Esophagus muscularis mucosa (tissue), 4 donors: ENCODE measurements at regions not wholly inside any gene's neighbourhood (a gene's known extent, or its start where the extent isn't known, plus 50 kb on each side); places are given as distances from the start of the nearest gene placed in this dataset.
"Not testable (repeated sequence)": the region's sequence is repeated elsewhere in the genome, so short reads cannot be mapped to it uniquely, and the experiment has no call there.

ENCODE experiments used
- DNase-seq: peaks from one replicate; pipeline ENCODE4 v3.0.0-alpha.2; 2017; ENCODE audit errors: extremely low spot score
- H3K27ac ChIP-seq, 4 donors: fragments of 200-600 bp; sonication (generic); replicated peaks in 1 of 4; 1 replicate in 3 of 4; 2 replicates in 1 of 4; pipeline ENCODE4 v1.5.1; 2016 to 2019; ENCODE audit warnings: mild to moderate bottlenecking in 1 of 4
- H3K27me3 ChIP-seq, 4 donors: fragments of 200-600 bp; sonication (generic); one replicate each; pipeline versions ENCODE4 v1.5.1 to v1.6.0; 2016 to 2019
- H3K36me3 ChIP-seq, 4 donors: fragments of 200-600 bp; sonication (generic); one replicate each; pipeline ENCODE4 v1.5.1; 2016 to 2019
- H3K4me1 ChIP-seq, 4 donors: fragments of 200-600 bp; sonication (generic); one replicate each; pipeline ENCODE4 v1.5.1; 2016 to 2019
- H3K4me3 ChIP-seq, 4 donors: fragments of 200-600 bp; sonication (generic); 1 replicate in 2 of 4; 2 replicates in 2 of 4; pipeline ENCODE4 v1.5.1; 2016 to 2019; ENCODE audit warnings: mild to moderate bottlenecking in 4 of 4, moderate library complexity in 1 of 4
- H3K9me3 ChIP-seq, 4 donors: fragments of 200-600 bp; sonication (generic); 1 replicate in 3 of 4; 2 replicates in 1 of 4; pipeline ENCODE4 v1.5.1; 2016 to 2019
- EP300 ChIP-seq: sonication (generic); formaldehyde crosslinking; IDR thresholded peaks from one replicate; pipeline ENCODE4 v1.6.1; 2017; ENCODE audit warnings: antibody characterized with exemption
- POLR2A ChIP-seq: fragments of 450-650 bp; IDR thresholded peaks from one replicate; pipeline ENCODE4 v1.6.1; 2017; ENCODE audit warnings: antibody characterized with exemption, moderate library complexity, mild to moderate bottlenecking, low read depth
- POLR2AphosphoS5 ChIP-seq, 2 donors: sonication (generic); formaldehyde crosslinking; IDR thresholded peaks; one replicate each; pipeline ENCODE4 v1.6.1; 2017; ENCODE audit warnings: antibody characterized with exemption in 2 of 2
- WGBS: methylation state at CpG from one replicate; pipeline ENCODE4 v1.1.5; 2018; 5-methylcytosine and 5-hydroxymethylcytosine counted together
- intact Hi-C: fragments of 100-400 bp; cut with DNase I; formaldehyde crosslinking; loops from one replicate; pipeline ENCODE4 v1.15.1; 2023
- TF ChIP-seq, protein P1 (sequence below), 3 experiments: fragments of 200-600 bp in 2 of 3; fragments of 450-650 bp in 1 of 3; sonication (generic) in 2 of 3; IDR thresholded peaks; one replicate each; pipeline ENCODE4 v1.5.1; 2017 to 2019; ENCODE audit warnings: antibody characterized with exemption in 3 of 3, mild to moderate bottlenecking in 2 of 3, moderate library complexity in 1 of 3

DNA sequence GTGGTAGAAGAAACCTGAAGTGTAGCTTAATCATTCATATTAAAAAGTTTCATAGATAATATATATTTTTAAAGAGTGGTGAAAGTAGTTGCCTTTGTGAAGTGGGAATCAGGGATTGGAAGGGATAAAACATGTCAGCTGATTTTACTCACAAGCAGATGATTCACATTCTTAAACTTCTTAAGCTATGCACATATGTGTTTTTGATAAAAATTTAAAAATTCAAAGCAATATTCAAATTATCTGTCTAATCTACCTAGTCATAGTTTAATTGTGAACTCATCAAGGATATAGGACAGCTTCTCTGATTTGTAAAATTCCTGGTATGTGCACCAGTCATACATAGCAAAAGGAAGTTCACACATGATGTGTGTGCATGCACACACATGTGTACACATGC, 520.6 kb upstream of the PITX2 start:
- no peaks in the 10 kb centered on the region for H3K9me3 ChIP-seq
- TF ChIP-seq EP300 (no peak), POLR2A (no peak), POLR2AphosphoS5 (IDR thresholded peaks at IDR 0.05) (no peak)
- TF ChIP-seq, protein P1, sequence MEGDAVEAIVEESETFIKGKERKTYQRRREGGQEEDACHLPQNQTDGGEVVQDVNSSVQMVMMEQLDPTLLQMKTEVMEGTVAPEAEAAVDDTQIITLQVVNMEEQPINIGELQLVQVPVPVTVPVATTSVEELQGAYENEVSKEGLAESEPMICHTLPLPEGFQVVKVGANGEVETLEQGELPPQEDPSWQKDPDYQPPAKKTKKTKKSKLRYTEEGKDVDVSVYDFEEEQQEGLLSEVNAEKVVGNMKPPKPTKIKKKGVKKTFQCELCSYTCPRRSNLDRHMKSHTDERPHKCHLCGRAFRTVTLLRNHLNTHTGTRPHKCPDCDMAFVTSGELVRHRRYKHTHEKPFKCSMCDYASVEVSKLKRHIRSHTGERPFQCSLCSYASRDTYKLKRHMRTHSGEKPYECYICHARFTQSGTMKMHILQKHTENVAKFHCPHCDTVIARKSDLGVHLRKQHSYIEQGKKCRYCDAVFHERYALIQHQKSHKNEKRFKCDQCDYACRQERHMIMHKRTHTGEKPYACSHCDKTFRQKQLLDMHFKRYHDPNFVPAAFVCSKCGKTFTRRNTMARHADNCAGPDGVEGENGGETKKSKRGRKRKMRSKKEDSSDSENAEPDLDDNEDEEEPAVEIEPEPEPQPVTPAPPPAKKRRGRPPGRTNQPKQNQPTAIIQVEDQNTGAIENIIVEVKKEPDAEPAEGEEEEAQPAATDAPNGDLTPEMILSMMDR (IDR thresholded peaks at IDR 0.05): no peak
- H3K4me3 ChIP-seq: no peak overlapping the region
- no peaks in the 10 kb centered on the region for H3K36me3 ChIP-seq
- no peak for DNase-seq
- H3K27ac ChIP-seq: no peak overlapping the region
- intact Hi-C loops: no loop called here
- H3K27me3 ChIP-seq: no peaks in the 10 kb centered on the region
- H3K4me1 ChIP-seq: no peaks in the 10 kb centered on the region

DNA sequence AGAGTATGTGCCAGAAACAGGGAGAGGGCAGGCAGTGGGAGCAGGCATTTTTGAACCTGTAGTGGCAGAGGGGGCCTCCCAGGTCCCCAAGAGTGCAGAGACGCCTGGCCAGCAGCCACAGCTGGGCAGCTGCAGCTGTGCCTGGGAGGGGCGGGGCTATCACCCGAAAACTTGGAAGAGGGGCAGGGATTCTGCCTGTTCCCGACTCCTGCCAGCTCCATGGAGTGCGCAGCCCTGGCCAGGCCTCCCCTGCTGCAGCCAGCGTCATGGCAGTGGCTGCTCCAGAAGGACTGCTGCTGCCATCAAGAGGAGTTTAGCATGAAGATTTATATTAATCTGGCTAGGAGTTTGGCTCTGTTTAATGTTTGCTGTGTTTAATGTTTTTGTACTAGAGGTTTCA, 532.1 kb upstream of the PITX2 start:
- no peaks in the 10 kb centered on the region for H3K27me3 ChIP-seq
- DNase-seq: no peak
- intact Hi-C loops: no loop called here
- 66% methylated on average over 6 of the region's 6 CpGs for WGBS
- H3K36me3 ChIP-seq: no peaks in the 10 kb centered on the region
- no peak overlapping the region for H3K4me3 ChIP-seq
- H3K9me3 ChIP-seq: no peaks in the 10 kb centered on the region
- no peak overlapping the region for H3K27ac ChIP-seq
- TF ChIP-seq POLR2A (no peak), EP300 (no peak), POLR2AphosphoS5 (IDR thresholded peaks at IDR 0.05) (no peak)
- TF ChIP-seq, protein P1 (IDR thresholded peaks at IDR 0.05): no peak
- H3K4me1 ChIP-seq: no peaks in the 10 kb centered on the region

DNA sequence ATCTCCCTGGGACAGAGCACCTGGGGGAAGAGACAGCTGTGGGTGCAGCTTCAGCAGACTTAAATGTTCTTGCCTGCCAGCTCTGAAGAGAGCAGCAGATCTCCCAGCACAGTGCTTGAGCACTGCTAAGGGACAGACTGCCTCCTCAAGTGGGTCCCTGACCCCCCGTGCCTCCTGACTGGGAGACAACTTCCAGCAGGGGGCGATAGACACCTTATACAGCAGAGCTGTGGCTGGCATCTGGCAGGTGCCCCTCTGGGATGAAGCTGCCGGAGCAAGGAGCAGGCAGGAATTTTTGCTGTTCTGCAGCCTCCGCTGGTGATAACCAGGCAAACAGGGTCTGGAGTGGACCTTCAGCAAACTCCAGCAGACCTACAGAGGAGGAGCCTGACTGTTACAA, 541.7 kb upstream of the PITX2 start:
- H3K36me3 ChIP-seq, H3K4me3 ChIP-seq, DNase-seq, H3K4me1 ChIP-seq, H3K27ac ChIP-seq, H3K27me3 ChIP-seq, intact Hi-C loops: not testable (repeated sequence)
- 100% methylated on average over 1 of the region's 4 CpGs for WGBS
- H3K9me3 ChIP-seq: peaks cover 0 to 11% (median 7%) of the 10 kb centered on the region in 4 donors

- Histone ChIP-seq H3K27ac (no peak overlapping the region), H3K4me3 (no peak overlapping the region), H3K27me3 (no peaks in the 10 kb centered on the region), H3K4me1 (no peaks in the 10 kb centered on the region), H3K36me3 (no peaks in the 10 kb centered on the region), H3K9me3 (no peaks in the 10 kb centered on the region)
- intact Hi-C loops: no loop called here
- DNase-seq: no peak
- TF ChIP-seq, protein P1 (IDR thresholded peaks at IDR 0.05): no peak
- TF ChIP-seq POLR2A (no peak), EP300 (no peak), POLR2AphosphoS5 (IDR thresholded peaks at IDR 0.05) (no peak)
Observed at GRCh38 chr4:111174331-111174730, 551.5 kb upstream of the PITX2 start.

DNA sequence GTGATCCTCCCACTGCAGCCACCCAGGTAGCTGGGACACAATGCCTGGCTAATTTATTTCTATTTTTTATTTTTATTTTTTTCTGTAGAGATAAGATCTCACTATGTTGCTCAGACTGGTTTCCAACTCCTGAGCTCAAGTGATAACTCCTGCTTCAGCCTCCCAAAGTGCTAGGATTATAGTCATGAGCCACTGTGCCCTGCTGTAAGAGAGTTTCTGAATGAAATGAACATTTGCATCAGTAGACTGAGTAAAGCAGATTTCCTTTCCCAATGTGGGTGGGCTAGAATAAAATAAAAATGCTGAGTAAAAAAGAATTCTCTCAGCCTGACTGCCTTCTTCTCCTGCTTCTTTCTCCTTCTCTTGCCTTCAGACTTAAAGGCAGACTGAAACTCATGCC, 555.4 kb upstream of the PITX2 start:
- no peaks in the 10 kb centered on the region for H3K9me3 ChIP-seq
- no peak overlapping the region for H3K4me3 ChIP-seq
- no peak for DNase-seq
- TF ChIP-seq POLR2A: no peak
- no peaks in the 10 kb centered on the region for H3K36me3 ChIP-seq
- H3K27ac ChIP-seq: no peak overlapping the region
- H3K4me1 ChIP-seq: no peaks in the 10 kb centered on the region
- intact Hi-C loops: no loop called here
- H3K27me3 ChIP-seq: no peaks in the 10 kb centered on the region

DNA sequence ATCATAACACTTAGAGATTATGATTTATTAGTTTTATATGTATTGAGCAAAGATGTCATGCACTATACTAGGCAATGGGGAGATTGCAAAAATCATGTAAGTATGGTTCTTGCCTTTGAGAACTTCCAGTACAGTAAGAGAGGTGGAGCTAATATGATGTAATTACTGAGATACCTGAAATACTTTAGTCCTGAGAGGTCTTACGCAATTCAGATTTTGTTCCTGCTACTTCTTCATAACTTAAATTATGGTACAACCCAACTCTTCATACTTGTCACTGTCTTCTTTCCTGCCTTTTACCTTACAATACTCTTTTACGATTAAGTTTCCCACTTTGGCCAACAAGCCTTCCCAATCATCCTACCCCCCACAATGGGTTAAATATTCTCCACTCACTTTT, 564.2 kb upstream of the PITX2 start:
- H3K27ac ChIP-seq: no peak overlapping the region
- H3K4me3 ChIP-seq: no peak overlapping the region
- intact Hi-C loops: no loop called here
- DNase-seq: no peak
- WGBS: 90% methylated on average over 2 of the region's 2 CpGs
- no peak for TF ChIP-seq EP300
- no peak for TF ChIP-seq POLR2A
- TF ChIP-seq, protein P1 (IDR thresholded peaks at IDR 0.05): no peak
- no peaks in the 10 kb centered on the region for H3K36me3 ChIP-seq
- no peaks in the 10 kb centered on the region for H3K9me3 ChIP-seq
- no peaks in the 10 kb centered on the region for H3K4me1 ChIP-seq
- H3K27me3 ChIP-seq: no peaks in the 10 kb centered on the region
